ENCODE measurements at regions not wholly inside any gene's neighbourhood (a gene's known extent, or its start where the extent isn't known, plus 50 kb on each side); places are given as distances from the start of the nearest gene placed in this dataset.

GRCh38 chr6:30264743-30265142, 51.5 kb upstream of the TRIM26 start:
- Histone ChIP-seq H3K23ac (ENCODE audit: insufficient read length) (no peak overlapping the region), H3K27ac (ENCODE audit: low read depth, low read length) (no peak overlapping the region), H3K9me3 (ENCODE audit: insufficient read depth in 2 of 2, low read depth in 1 of 2, low read length in 1 of 2) (peaks cover 0 to 6% of the 10 kb centered on the region in 2 experiments; a peak in 2 of 4 replicates), H4K20me1 (replicated peaks in 1 of 2; ENCODE audit: control insufficient read depth in 1 of 2, insufficient read depth in 2 of 2, low read length in 2 of 2) (no peaks in the 10 kb centered on the region), H2BK20ac (ENCODE audit: low read length) (no peak overlapping the region), H3K79me1 (ENCODE audit: low read depth, low read length) (no peaks in the 10 kb centered on the region), H4K91ac (replicated peaks; ENCODE audit: insufficient read length, low read length) (no peak overlapping the region), H3K9ac (replicated peaks in 1 of 4; ENCODE audit: extremely low read depth in 1 of 4, low read depth in 3 of 4, low read length in 3 of 4) (no peak overlapping the region), H3K18ac (ENCODE audit: extremely low read depth, low read length) (no peak overlapping the region), H3K23me2 (ENCODE audit: low read depth, low read length) (peaks cover 5% of the 10 kb centered on the region; the same call in 1 of the 2 replicates), H2AK5ac (ENCODE audit: low read depth, low read length) (no peak overlapping the region), H2BK120ac (replicated peaks; ENCODE audit: low read depth, low read length) (no peak overlapping the region), H2BK12ac (ENCODE audit: low read depth, low read length) (no peak overlapping the region), H3K4me1 (replicated peaks in 1 of 4; ENCODE audit: control insufficient read depth in 3 of 4, insufficient read depth in 4 of 4, low read length in 3 of 4) (peaks cover 0 to 4% (median 2%) of the 10 kb centered on the region in 4 experiments; a peak in 3 of 7 replicates), H3K14ac (ENCODE audit: insufficient read length) (no peak overlapping the region), H3K4me2 (ENCODE audit: insufficient read depth in 1 of 2, low read depth in 2 of 2, low read length in 2 of 2) (no peak overlapping the region), H3K56ac (replicated peaks; ENCODE audit: insufficient read length, low read depth, low read length) (no peak overlapping the region), H2AFZ (ENCODE audit: low read length) (no peak overlapping the region), H3K4ac (replicated peaks; ENCODE audit: insufficient read length, low read depth, low read length) (no peak overlapping the region), H3K36me3 (ENCODE audit: control insufficient read depth in 2 of 4, insufficient read depth in 4 of 4, low read length in 3 of 4) (peaks cover 2 to 10% (median 7%) of the 10 kb centered on the region in 4 experiments; a peak in 7 of 8 replicates), H2BK5ac (ENCODE audit: low read depth, low read length) (no peak overlapping the region), H3K79me2 (ENCODE audit: control insufficient read depth in 1 of 2, insufficient read depth in 2 of 2, low read length in 2 of 2) (no peaks in the 10 kb centered on the region), H2BK15ac (ENCODE audit: low read length) (no peak overlapping the region), H4K5ac (ENCODE audit: insufficient read length, low read depth, low read length) (no peak overlapping the region), H3K4me3 (ENCODE audit: extremely low read depth in 1 of 4, insufficient read depth in 2 of 4, low read depth in 3 of 4, low read length in 4 of 4) (no peak overlapping the region), H3K27me3 (replicated peaks in 1 of 4; ENCODE audit: control insufficient read depth in 3 of 4, extremely low read depth in 1 of 4, insufficient read depth in 3 of 4, low read length in 3 of 4) (peaks cover 9 to 15% (median 12%) of the 10 kb centered on the region in 4 experiments), H4K8ac (ENCODE audit: extremely low read depth, insufficient read depth, low read length) (no peak overlapping the region)
- 92% methylated on average over 6 of the region's 6 CpGs; no CpG with 5 or more reads in 1 of the 2 experiments for WGBS, 2 experiments (ENCODE audit: extremely low coverage in 1 of 2, insufficient coverage in 1 of 2, insufficient read length in 1 of 2, insufficient replicate concordance in 2 of 2, low coverage in 1 of 2, low lambda C conversion rate in 2 of 2, missing lambda C conversion rate in 1 of 2)
- ChIA-PET POLR2A (ENCODE audit: partially characterized antibody) (interaction anchor here (1.0 kb wide), 1 partner anchor 8 kb away, joined by 3 read pairs; no protein-coding TSS in a partner anchor), CTCF (ENCODE audit: partially characterized antibody) (no interaction called here)
- no peak for DNase-seq (ENCODE audit: low read depth in 1 of 2, low spot score in 2 of 2)
- no peak for FAIRE-seq

All from H1 (cell line).